Gastroesophageal sphincter (tissue), 3 donors: ENCODE measurements at regions not wholly inside any gene's neighbourhood (a gene's known extent, or its start where the extent isn't known, plus 50 kb on each side); places are given as distances from the start of the nearest gene placed in this dataset.

Experiments used
- EP300 ChIP-seq: sonication (generic); formaldehyde crosslinking; IDR thresholded peaks from one replicate; pipeline ENCODE4 v1.6.1; 2017; ENCODE audit warnings: antibody characterized with exemption, mild to moderate bottlenecking
- POLR2A ChIP-seq, 2 donors: fragments of 450-650 bp; IDR thresholded peaks; one replicate each; pipeline ENCODE4 v1.6.1; 2017; ENCODE audit warnings: antibody characterized with exemption in 2 of 2, mild to moderate bottlenecking in 2 of 2, moderate library complexity in 1 of 2
- POLR2AphosphoS5 ChIP-seq: sonication (generic); formaldehyde crosslinking; IDR thresholded peaks from one replicate; pipeline ENCODE4 v1.6.1; 2017; ENCODE audit warnings: antibody characterized with exemption
- TF ChIP-seq, protein P1 (sequence below), 4 experiments: fragments of 200-600 bp in 2 of 4; fragments of 450-650 bp in 2 of 4; sonication (generic) in 1 of 4; IDR thresholded peaks; one replicate each; pipeline ENCODE4 v1.5.1; 2017 to 2019; ENCODE audit warnings: antibody characterized with exemption in 4 of 4, mild to moderate bottlenecking in 2 of 4, moderate library complexity in 2 of 4

DNA sequence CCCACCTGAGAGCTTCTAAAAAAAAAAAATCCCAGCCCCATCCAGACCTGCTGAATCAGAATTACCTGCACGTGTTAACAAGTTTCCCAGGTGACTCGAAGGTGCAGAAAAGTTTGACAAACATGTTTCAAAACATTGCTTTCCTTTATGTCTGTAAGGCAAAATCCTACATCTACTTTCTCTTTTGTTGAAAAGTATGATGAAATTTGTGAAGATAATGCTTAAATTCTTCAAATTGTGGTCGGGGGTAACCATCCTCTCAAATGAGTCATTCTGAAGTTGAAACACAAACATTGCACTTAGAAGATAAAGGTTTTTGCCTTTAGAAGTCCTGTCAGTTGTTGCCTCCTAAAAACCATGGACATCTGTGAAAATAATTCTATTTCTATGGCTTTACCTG, 429.7 kb downstream of the EPHA7 start:
- TF ChIP-seq, protein P1, sequence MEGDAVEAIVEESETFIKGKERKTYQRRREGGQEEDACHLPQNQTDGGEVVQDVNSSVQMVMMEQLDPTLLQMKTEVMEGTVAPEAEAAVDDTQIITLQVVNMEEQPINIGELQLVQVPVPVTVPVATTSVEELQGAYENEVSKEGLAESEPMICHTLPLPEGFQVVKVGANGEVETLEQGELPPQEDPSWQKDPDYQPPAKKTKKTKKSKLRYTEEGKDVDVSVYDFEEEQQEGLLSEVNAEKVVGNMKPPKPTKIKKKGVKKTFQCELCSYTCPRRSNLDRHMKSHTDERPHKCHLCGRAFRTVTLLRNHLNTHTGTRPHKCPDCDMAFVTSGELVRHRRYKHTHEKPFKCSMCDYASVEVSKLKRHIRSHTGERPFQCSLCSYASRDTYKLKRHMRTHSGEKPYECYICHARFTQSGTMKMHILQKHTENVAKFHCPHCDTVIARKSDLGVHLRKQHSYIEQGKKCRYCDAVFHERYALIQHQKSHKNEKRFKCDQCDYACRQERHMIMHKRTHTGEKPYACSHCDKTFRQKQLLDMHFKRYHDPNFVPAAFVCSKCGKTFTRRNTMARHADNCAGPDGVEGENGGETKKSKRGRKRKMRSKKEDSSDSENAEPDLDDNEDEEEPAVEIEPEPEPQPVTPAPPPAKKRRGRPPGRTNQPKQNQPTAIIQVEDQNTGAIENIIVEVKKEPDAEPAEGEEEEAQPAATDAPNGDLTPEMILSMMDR (IDR thresholded peaks at IDR 0.05), result no peak
- TF ChIP-seq POLR2A (IDR thresholded peaks at IDR 0.05) (no peak), POLR2AphosphoS5 (no peak), EP300 (no peak)
